ENCODE measurements at regions not wholly inside any gene's neighbourhood (a gene's known extent, or its start where the extent isn't known, plus 50 kb on each side); places are given as distances from the start of the nearest gene placed in this dataset.

DNA sequence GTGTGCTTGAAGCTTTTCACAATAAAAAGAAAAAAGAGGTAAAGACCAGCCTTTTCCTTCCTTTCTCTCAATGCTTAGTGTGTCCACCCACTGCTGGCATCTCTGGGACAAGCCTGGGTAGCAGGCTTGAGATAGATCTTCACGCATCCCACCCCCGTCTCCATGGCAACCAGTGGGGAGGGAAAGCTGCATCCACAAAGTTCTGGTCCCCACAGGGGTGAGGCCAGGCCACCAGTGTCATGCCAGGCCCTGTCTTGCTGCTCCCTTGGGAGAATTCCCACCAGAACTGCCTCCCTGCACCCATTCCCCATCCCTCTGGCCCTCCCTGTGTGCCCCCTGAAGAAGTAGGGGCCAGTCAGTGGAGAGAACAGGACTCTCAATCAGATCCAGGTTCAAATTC is 259.9 kb downstream of the MRTFB start:
- peak in 1 of 4 donors; percentile 9 for ATAC-seq
- intact Hi-C loops (cut with DNase I) = no loop called here

DNA sequence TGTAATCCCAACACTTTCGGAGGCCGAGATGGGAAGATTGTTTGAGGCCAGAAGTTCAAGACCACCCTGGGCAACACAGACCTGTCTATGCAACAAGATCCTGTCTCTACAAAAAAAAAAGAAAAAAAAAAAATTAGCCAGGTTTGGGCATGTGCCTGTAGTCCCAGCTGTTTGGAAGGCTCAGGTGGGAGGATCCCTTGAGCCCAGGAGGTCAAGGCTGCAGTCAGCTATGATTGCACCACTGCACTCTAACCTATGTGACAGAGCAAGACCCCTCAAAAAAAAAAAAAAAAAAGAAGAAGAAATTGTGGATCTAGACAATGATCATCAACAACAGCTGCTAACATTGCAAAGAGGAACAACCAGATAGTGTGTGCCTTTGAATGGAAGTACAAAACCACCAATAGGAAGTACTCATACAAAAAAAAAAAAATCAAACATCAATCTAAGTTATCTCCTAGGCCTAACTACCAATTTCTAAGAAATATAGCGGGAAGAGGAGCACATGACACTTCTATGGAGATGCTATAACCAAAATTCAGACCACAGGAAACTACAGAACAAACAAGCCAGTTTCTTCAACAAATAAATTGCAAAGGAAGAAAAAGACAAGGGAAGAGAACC is 258.7 kb downstream of the MRTFB start:
- H3K27ac ChIP-seq = no peak overlapping the region
- ATAC-seq = no peak
- DNase-seq = no peak
- H3K4me3 ChIP-seq = no peak overlapping the region
- no peaks in the 10 kb centered on the region for H3K9me3 ChIP-seq
- H3K4me1 ChIP-seq = peaks cover 17% of the 10 kb centered on the region
- 94 to 98% (median 97%) methylated on average over 3 of the region's 3 CpGs for WGBS, 3 donors
- no peaks in the 10 kb centered on the region for H3K27me3 ChIP-seq (ENCODE audit: insufficient read depth in 3 of 3, low read length in 2 of 3)
- intact Hi-C loops (cut with DNase I) = no loop called here
- TF ChIP-seq, protein P1, sequence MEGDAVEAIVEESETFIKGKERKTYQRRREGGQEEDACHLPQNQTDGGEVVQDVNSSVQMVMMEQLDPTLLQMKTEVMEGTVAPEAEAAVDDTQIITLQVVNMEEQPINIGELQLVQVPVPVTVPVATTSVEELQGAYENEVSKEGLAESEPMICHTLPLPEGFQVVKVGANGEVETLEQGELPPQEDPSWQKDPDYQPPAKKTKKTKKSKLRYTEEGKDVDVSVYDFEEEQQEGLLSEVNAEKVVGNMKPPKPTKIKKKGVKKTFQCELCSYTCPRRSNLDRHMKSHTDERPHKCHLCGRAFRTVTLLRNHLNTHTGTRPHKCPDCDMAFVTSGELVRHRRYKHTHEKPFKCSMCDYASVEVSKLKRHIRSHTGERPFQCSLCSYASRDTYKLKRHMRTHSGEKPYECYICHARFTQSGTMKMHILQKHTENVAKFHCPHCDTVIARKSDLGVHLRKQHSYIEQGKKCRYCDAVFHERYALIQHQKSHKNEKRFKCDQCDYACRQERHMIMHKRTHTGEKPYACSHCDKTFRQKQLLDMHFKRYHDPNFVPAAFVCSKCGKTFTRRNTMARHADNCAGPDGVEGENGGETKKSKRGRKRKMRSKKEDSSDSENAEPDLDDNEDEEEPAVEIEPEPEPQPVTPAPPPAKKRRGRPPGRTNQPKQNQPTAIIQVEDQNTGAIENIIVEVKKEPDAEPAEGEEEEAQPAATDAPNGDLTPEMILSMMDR (IDR thresholded peaks at IDR 0.05) = no peak
- peaks cover 0 to 31% of the 10 kb centered on the region in 2 donors for H3K36me3 ChIP-seq (ENCODE audit: insufficient read depth in 1 of 2, low read depth in 1 of 2)

More for the DNA sequence above, 259.9 kb downstream of the MRTFB start:
- peaks cover 0 to 31% of the 10 kb centered on the region in 2 donors for H3K36me3 ChIP-seq (ENCODE audit: insufficient read depth in 1 of 2, low read depth in 1 of 2)
- peaks cover 7% of the 10 kb centered on the region for H3K4me1 ChIP-seq
- no peak overlapping the region for H3K27ac ChIP-seq
- 79 to 96% (median 91%) methylated on average over 2 of the region's 2 CpGs for WGBS, 3 donors
- H3K4me3 ChIP-seq = no peak overlapping the region
- H3K27me3 ChIP-seq (ENCODE audit: insufficient read depth in 3 of 3, low read length in 2 of 3) = no peaks in the 10 kb centered on the region
- H3K9me3 ChIP-seq = no peaks in the 10 kb centered on the region
- TF ChIP-seq, protein P1 (IDR thresholded peaks at IDR 0.05) = no peak
- DNase-seq = no peak

GRCh38 chr16:14325502-14326401 is 254.6 kb downstream of the MRTFB start:
- DNase-seq = no peak
- TF ChIP-seq, protein P1 (IDR thresholded peaks at IDR 0.05) = no peak
- intact Hi-C loops (cut with DNase I) = no loop called here
- 58 to 78% (median 62%) methylated on average over 16 of the region's 16 CpGs for whole genome bisulfite sequencing, 3 donors
- no peaks in the 10 kb centered on the region for H3K9me3 ChIP-seq
- no peak for ATAC-seq
- no peak overlapping the region for H3K4me3 ChIP-seq
- H3K36me3 ChIP-seq (ENCODE audit: insufficient read depth in 1 of 2, low read depth in 1 of 2) = peaks cover 0 to 33% of the 10 kb centered on the region in 2 donors
- no peaks in the 10 kb centered on the region for H3K27me3 ChIP-seq (ENCODE audit: insufficient read depth in 3 of 3, low read length in 2 of 3)
- H3K27ac ChIP-seq = peak overlapping the region; percentile 60
- H3K4me1 ChIP-seq = peaks cover 29% of the 10 kb centered on the region

DNA sequence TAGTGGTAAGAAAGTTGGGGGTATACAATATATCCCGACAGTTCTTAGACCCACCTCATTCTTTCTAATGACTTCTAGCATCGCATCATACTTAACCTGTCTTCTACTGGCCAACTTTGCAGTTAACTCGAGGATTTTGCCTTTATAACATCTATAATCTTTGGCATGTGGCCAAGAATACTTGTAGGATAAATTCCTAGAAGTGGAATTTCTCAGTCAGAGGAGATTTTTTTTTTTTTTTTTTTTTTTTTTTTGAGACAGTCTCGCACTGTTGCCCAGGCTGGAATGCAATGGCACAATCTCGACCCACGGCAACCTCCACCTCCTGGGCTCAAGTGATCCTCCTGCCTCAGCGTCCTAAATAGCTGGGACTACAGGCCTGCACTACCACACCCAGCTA is 253.5 kb downstream of the MRTFB start:
- H3K27ac ChIP-seq = no peak overlapping the region
- TF ChIP-seq, protein P1 (IDR thresholded peaks at IDR 0.05) = no peak
- H3K4me1 ChIP-seq = peaks cover 41% of the 10 kb centered on the region
- intact Hi-C loops (cut with DNase I) = no loop called here
- 47 to 68% (median 48%) methylated on average over 7 of the region's 7 CpGs for WGBS, 3 donors
- ATAC-seq (no peak), DNase-seq (no peak)
- H3K4me3 ChIP-seq = no peak overlapping the region
- H3K36me3 ChIP-seq (ENCODE audit: insufficient read depth in 1 of 2, low read depth in 1 of 2) = peaks cover 0 to 24% of the 10 kb centered on the region in 2 donors
- H3K9me3 ChIP-seq = no peaks in the 10 kb centered on the region
- no peaks in the 10 kb centered on the region for H3K27me3 ChIP-seq (ENCODE audit: insufficient read depth in 3 of 3, low read length in 2 of 3)
